ENCODE measurements at regions not wholly inside any gene's neighbourhood (a gene's known extent, or its start where the extent isn't known, plus 50 kb on each side); places are given as distances from the start of the nearest gene placed in this dataset.

- CTCF ChIA-PET (ENCODE audit: low intra/inter-chr PET ratio, low total read pairs) = no interaction called here
- no peak for FAIRE-seq
These were observed 59.7 kb upstream of the LMO1 start for GRCh38 chr11:8323161-8323935.

More at GRCh38 chr11:8323161-8323935, 59.7 kb upstream of the LMO1 start:
- H3K27me3 ChIP-seq (ENCODE audit: control insufficient read depth in 1 of 2, insufficient read depth in 2 of 2, low read length in 2 of 2) = peaks cover 0 to 14% of the 10 kb centered on the region in 2 experiments; a peak in 3 of 5 replicates
- no peaks in the 10 kb centered on the region for H3K79me2 ChIP-seq (ENCODE audit: insufficient read depth, low read length)
- H3K27ac ChIP-seq (ENCODE audit: extremely low read length, insufficient read depth, low read length) = no peak overlapping the region
- intact Hi-C loops (cut with micrococcal nuclease; ENCODE audit: unreplicated experiment) = no loop called here
- H4K20me1 ChIP-seq (ENCODE audit: insufficient read depth, low read length) = no peaks in the 10 kb centered on the region
- H3K4me3 ChIP-seq (replicated peaks in 1 of 3; ENCODE audit: insufficient read depth in 1 of 3, low read depth in 2 of 3, low read length in 3 of 3) = no peak overlapping the region
- no TSS peak for BruUV-seq (replicated peaks)
- TF ChIP-seq CBX1 (IDR thresholded peaks at IDR 0.05; ENCODE audit: low read depth) = no peak
- TF ChIP-seq CERS6 (CRISPR knock-in tag; IDR thresholded peaks at IDR 0.05) = no peak
- no peak for TF ChIP-seq KLF9 (CRISPR knock-in tag; IDR thresholded peaks at IDR 0.05; ENCODE audit: low read depth)
- TF ChIP-seq FOXM1 (CRISPR knock-in tag; IDR thresholded peaks at IDR 0.05) = no peak
- TF ChIP-seq ZNF792 (CRISPR knock-in tag; IDR thresholded peaks at IDR 0.05) = no peak
- TF ChIP-seq NCOA2 (CRISPR knock-in tag; IDR thresholded peaks at IDR 0.05) = no peak
- TF ChIP-seq ZEB1 (IDR thresholded peaks at IDR 0.05; ENCODE audit: insufficient replicate concordance, low read depth) = no peak
- TF ChIP-seq ATF4 (CRISPR knock-in tag; IDR thresholded peaks at IDR 0.05) = no peak
- no peak for TF ChIP-seq IRF2 (CRISPR knock-in tag; IDR thresholded peaks at IDR 0.05)
- TF ChIP-seq TFE3 (CRISPR knock-in tag; IDR thresholded peaks at IDR 0.05) = no peak
- no peak for TF ChIP-seq ZBTB39 (CRISPR knock-in tag; IDR thresholded peaks at IDR 0.05)
- TF ChIP-seq ZNF382 (CRISPR knock-in tag; IDR thresholded peaks at IDR 0.05; ENCODE audit: borderline replicate concordance) = no peak
- no peak for TF ChIP-seq ATAD3A (CRISPR knock-in tag; IDR thresholded peaks at IDR 0.05)
- no peak for TF ChIP-seq SSRP1 (CRISPR knock-in tag; IDR thresholded peaks at IDR 0.05)
- TF ChIP-seq FUBP1 (CRISPR knock-in tag; IDR thresholded peaks at IDR 0.05; ENCODE audit: borderline replicate concordance) = no peak
- TF ChIP-seq ZFP91 (CRISPR knock-in tag; IDR thresholded peaks at IDR 0.05; ENCODE audit: borderline replicate concordance) = no peak
- POLR2A ChIA-PET = no interaction called here
- ATAC-seq (no peak), DNase-seq (ENCODE audit: low spot score) (no peak)
- no peak overlapping the region for H3K4me2 ChIP-seq (ENCODE audit: low read depth, low read length)
- in situ Hi-C loops (cut with HindIII; ENCODE audit: extremely low pct_ligation_motif_present, low pct_unique_long_range_greater_than_20kb) = no loop called here
- H3K4me1 ChIP-seq (ENCODE audit: insufficient read depth, low read length) = no peaks in the 10 kb centered on the region
- no peak overlapping the region for H2AFZ ChIP-seq (ENCODE audit: low read length)
- no peaks in the 10 kb centered on the region for H3K36me3 ChIP-seq (replicated peaks in 1 of 2; ENCODE audit: control insufficient read depth in 1 of 2, insufficient read depth in 2 of 2, low read length in 2 of 2)
- no peaks in the 10 kb centered on the region for H3K9me3 ChIP-seq (ENCODE audit: low read length)
- 10% methylated on average over 6 of the region's 13 CpGs for WGBS (ENCODE audit: low lambda C conversion rate)
- no peak overlapping the region for H3K9ac ChIP-seq (ENCODE audit: insufficient read depth, low read depth, low read length)

Data from HepG2 (cell line).